ENCODE measurements at regions not wholly inside any gene's neighbourhood (a gene's known extent, or its start where the extent isn't known, plus 50 kb on each side); places are given as distances from the start of the nearest gene placed in this dataset.

DNA sequence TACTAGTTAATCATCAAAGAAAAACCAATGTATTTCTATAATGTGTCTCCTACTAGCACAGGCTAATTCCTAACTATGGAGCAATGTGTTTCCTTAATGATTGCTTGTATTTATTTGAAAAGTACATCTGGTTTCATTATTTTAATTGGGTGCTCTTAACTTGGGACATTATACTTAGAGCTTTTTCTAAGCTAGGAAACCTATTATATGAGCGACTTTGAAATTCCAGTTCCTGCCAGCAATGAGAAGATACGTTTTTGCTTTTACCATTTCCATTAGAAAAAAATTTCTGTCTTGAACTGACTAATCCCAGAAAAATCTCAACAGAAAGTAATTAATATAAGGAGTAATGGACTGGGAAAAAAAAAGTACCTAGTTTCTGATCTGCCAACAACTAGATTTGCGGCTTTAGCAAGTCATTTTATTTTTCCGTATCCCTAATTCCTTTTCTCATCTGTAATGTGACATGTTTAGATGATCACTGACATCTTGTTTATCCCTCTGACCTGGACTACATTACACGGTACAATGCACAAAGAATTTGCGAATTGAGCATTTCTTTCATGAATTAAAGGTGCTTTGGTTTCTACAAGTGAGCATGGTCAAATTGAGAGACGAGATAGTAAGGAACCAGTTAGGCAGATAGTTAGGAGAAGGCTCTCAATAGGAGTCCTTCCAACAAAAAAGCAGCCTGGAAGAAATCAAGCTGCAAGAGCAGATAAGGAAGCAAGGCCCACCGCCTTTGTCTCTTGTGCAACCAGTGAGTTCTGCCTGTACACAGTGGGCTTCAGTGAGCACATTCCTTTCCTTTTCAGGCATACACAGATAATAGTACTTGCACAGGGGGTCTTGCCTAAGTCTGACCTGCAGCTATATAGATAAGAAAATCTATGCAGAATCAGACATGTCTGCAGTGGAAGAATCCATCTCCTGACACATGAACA lies 1765.0 kb upstream of the FLRT2 start:
- peaks cover 3% of the 10 kb centered on the region for H3K9me3 ChIP-seq
- H3K36me3 ChIP-seq (ENCODE audit: low read depth), result no peaks in the 10 kb centered on the region
- ATAC-seq (no peak), DNase-seq (no peak)
- no peaks in the 10 kb centered on the region for H3K4me1 ChIP-seq (ENCODE audit: low read depth)
- TF ChIP-seq, protein P1, sequence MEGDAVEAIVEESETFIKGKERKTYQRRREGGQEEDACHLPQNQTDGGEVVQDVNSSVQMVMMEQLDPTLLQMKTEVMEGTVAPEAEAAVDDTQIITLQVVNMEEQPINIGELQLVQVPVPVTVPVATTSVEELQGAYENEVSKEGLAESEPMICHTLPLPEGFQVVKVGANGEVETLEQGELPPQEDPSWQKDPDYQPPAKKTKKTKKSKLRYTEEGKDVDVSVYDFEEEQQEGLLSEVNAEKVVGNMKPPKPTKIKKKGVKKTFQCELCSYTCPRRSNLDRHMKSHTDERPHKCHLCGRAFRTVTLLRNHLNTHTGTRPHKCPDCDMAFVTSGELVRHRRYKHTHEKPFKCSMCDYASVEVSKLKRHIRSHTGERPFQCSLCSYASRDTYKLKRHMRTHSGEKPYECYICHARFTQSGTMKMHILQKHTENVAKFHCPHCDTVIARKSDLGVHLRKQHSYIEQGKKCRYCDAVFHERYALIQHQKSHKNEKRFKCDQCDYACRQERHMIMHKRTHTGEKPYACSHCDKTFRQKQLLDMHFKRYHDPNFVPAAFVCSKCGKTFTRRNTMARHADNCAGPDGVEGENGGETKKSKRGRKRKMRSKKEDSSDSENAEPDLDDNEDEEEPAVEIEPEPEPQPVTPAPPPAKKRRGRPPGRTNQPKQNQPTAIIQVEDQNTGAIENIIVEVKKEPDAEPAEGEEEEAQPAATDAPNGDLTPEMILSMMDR (IDR thresholded peaks at IDR 0.05), result no peak
- H3K4me3 ChIP-seq, result no peak overlapping the region
- intact Hi-C loops (cut with DNase I, micrococcal nuclease), result no loop called here

DNA sequence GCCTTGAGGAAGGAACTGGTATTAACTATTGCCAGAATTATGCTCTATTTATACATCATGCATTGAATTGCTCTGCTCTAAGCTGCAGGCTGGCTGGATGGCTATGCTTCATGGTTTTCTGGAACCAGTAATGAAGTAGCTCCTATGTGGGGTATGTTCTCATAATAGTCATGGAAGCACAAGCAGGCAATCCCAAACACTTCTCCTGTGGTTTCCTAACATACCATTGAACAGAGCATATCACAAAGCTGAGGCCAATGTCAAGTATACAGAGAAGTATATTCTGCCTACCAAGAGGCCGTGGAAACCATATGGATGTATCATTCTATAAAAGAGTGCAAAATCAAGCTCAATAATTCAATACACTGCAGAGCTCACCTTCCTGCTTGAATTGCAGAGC lies 1752.4 kb upstream of the FLRT2 start:
- Histone ChIP-seq H3K4me3 (no peak overlapping the region), H3K36me3 (ENCODE audit: low read depth) (no peaks in the 10 kb centered on the region), H3K9me3 (peaks cover 3% of the 10 kb centered on the region), H3K4me1 (ENCODE audit: low read depth) (no peaks in the 10 kb centered on the region)
- intact Hi-C loops (cut with DNase I, micrococcal nuclease), result no loop called here
- ATAC-seq, result no peak
- DNase-seq, result no peak
- TF ChIP-seq, protein P1 (IDR thresholded peaks at IDR 0.05), result no peak

DNA sequence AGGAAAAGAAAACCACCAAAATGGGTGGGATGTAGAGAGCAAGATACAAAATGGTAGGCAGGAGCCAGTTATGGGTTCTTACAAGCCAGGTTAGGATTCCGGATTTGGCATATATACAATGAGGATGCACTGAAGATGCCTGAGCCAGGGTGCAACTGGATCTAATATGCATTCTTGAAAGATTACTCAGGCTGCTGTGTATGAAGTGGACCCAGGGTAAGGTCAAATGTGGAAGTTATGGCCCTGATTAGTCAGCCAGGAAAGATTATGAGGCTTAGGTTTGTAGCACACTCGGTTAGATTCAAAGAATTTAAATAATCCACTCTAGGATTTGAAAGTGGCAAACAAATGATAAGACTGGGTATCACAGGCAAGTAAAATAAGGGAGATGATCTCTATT lies 1750.7 kb upstream of the FLRT2 start:
- peaks cover 3% of the 10 kb centered on the region for H3K9me3 ChIP-seq
- intact Hi-C loops (cut with DNase I, micrococcal nuclease), result no loop called here
- TF ChIP-seq, protein P1 (IDR thresholded peaks at IDR 0.05), result no peak

DNA sequence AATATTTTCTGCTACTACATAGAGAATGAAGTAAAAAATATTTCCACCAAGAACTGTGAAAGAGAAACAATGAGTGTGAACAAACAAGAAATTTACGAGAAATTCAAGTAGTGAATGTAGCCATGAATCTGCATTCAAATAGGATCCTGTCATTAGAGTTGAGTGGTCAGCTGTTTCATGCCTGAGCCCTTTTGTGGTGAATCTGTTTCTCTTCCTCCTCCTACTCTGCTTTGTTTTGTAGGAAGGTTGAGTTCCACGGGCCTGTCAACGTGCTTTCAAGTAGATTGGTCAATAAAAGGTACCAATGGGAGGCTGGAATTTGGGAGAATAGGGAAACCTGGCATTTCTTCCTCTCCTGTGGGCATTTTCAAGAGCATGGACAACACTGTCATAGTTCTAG lies 1749.6 kb upstream of the FLRT2 start:
- DNase-seq (no peak), ATAC-seq (no peak)
- TF ChIP-seq, protein P1 (IDR thresholded peaks at IDR 0.05), result no peak
- intact Hi-C loops (cut with DNase I, micrococcal nuclease), result no loop called here
- H3K4me1 ChIP-seq (ENCODE audit: low read depth), result no peaks in the 10 kb centered on the region
- H3K4me3 ChIP-seq, result no peak overlapping the region
- H3K9me3 ChIP-seq, result peaks cover 3% of the 10 kb centered on the region
- no peaks in the 10 kb centered on the region for H3K36me3 ChIP-seq (ENCODE audit: low read depth)

More for the DNA sequence above, 1750.7 kb upstream of the FLRT2 start:
- DNase-seq, result no peak
- ATAC-seq, result no peak
- no peaks in the 10 kb centered on the region for H3K36me3 ChIP-seq (ENCODE audit: low read depth)
- no peak overlapping the region for H3K4me3 ChIP-seq
- no peaks in the 10 kb centered on the region for H3K4me1 ChIP-seq (ENCODE audit: low read depth)

DNA sequence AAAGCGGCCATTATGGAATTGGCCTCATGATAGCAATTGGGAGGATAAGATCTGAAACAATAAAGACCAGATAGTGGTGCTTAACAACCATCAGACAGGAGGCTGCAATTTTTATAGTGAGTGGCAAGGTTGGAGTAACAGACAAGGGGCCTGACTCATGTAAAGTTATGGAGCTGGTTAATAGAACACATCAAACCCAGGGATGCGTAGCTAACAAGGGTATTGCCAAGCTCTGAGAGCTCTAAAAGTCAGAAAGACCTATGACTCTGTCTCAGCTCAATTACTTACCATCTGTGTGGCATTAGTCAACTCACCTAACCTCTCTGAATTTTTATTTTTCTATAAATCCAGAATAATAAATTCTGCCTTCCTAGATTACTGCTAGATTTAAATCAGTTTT lies 1731.5 kb upstream of the FLRT2 start:
- peaks cover 14% of the 10 kb centered on the region for H3K9me3 ChIP-seq
- no peak for DNase-seq
- no peaks in the 10 kb centered on the region for H3K36me3 ChIP-seq (ENCODE audit: low read depth)
- intact Hi-C loops (cut with DNase I, micrococcal nuclease), result no loop called here
- no peak for ATAC-seq
- TF ChIP-seq, protein P1 (IDR thresholded peaks at IDR 0.05), result no peak
- H3K4me1 ChIP-seq (ENCODE audit: low read depth), result no peaks in the 10 kb centered on the region
- H3K4me3 ChIP-seq, result no peak overlapping the region

Data from mucosa of descending colon (tissue), 3 donors.